HCT116 (cell line): ENCODE measurements at regions not wholly inside any gene's neighbourhood (a gene's known extent, or its start where the extent isn't known, plus 50 kb on each side); places are given as distances from the start of the nearest gene placed in this dataset.

Experiments
- ATAC-seq: fragments of 200-7000 bp; cut with Tn5 transposase; 2 replicates; pipeline ENCODE4 v1.9.1; 2020; ENCODE audit warnings: mild to moderate bottlenecking, moderate library complexity
- BruUV-seq: library from RNA; stranded (reverse); fragments of 400-500 nt; replicated peaks from 2 replicates; lab custom pipeline; 2021; lab: Mats Ljungman, UMichigan
- CTCF ChIA-PET: fragments of 300-600 bp; sonication (Branson Sonifier 250); formaldehyde crosslinking; loops from one replicate; lab custom pipeline; 2021; ENCODE audit warnings: antibody characterized with exemption; lab: Charles Lee
- POLR2A ChIA-PET: fragments of 300-600, 350-600 bp; sonication (Branson Sonifier 250); formaldehyde crosslinking; loops from one replicate; lab custom pipeline; 2021; ENCODE audit warnings: antibody characterized with exemption; lab: Charles Lee
- RAD21 ChIA-PET, 2 experiments: fragments of 300-600 bp; sonication (Branson Sonifier 250); formaldehyde crosslinking; loops; one replicate each; lab custom pipeline; 2023; ENCODE audit warnings: low total read pairs in 2 of 2; ENCODE audit not compliant: uncharacterized antibody in 2 of 2, unreplicated experiment in 2 of 2, low non-redundant PET in 1 of 2; lab: Charles Lee
- DNase-seq: peaks from one replicate; pipeline ENCODE4 v3.0.0-alpha.2; 2010; ENCODE audit warnings: low read depth, low spot score
- H2AFZ ChIP-seq: fragments of 200-600 bp; shearing (Covaris generic), sonication (generic); 2 replicates; pipeline ENCODE4 v1.6.1; 2017; ENCODE audit warnings: low read depth, mixed run types, mixed read lengths, antibody characterized with exemption, low read length; ENCODE audit not compliant: poor library complexity, severe bottlenecking
- H3K27ac ChIP-seq: 2 replicates; pipeline ENCODE4 v1.5.1; 2012; ENCODE audit warnings: low read depth, low read length
- H3K27me3 ChIP-seq: fragments of 200-600 bp; sonication (generic); 2 replicates; pipeline ENCODE4 v1.6.1; 2016; ENCODE audit warnings: mixed run types, low read length, mixed read lengths; ENCODE audit not compliant: insufficient read depth
- H3K36me3 ChIP-seq, 2 experiments: fragments of 200-500 bp in 1 of 2; fragments of 200-600 bp in 1 of 2; sonication (Bioruptor generic) in 1 of 2; sonication (generic) in 1 of 2; 2 replicates each; pipeline versions ENCODE4 v1.5.1 to v1.6.1; 2014 to 2016; ENCODE audit warnings: low read length in 2 of 2, inconsistent platforms in 1 of 2, mixed read lengths in 1 of 2, mixed run types in 1 of 2; ENCODE audit not compliant: insufficient read depth in 2 of 2, control insufficient read depth in 1 of 2
- H3K4me1 ChIP-seq, 2 experiments: fragments of 200-600 bp in 1 of 2; sonication (generic) in 1 of 2; 2 replicates each; pipeline versions ENCODE4 v1.5.1 to v1.6.1; 2012 to 2017; ENCODE audit warnings: low read length in 2 of 2, inconsistent platforms in 1 of 2, mild to moderate bottlenecking in 1 of 2, mixed read lengths in 1 of 2, mixed run types in 1 of 2, moderate library complexity in 1 of 2; ENCODE audit not compliant: insufficient read depth in 2 of 2, control insufficient read depth in 1 of 2
- H3K4me2 ChIP-seq: fragments of 200-600 bp; sonication (generic); 2 replicates; pipeline ENCODE4 v1.6.1; 2017; ENCODE audit warnings: mixed run types, low read length, mixed read lengths
- H3K4me3 ChIP-seq, 2 experiments: fragments of 200-600 bp in 1 of 2; sonication (generic) in 1 of 2; replicated peaks in 1 of 2; 2 replicates each; pipeline ENCODE4 v1.5.1; 2011 to 2016; ENCODE audit warnings: low read length in 2 of 2, control low read depth in 1 of 2, low read depth in 1 of 2, mild to moderate bottlenecking in 1 of 2, mixed read lengths in 1 of 2, mixed run types in 1 of 2
- H3K79me2 ChIP-seq: fragments of 200-600 bp; sonication (generic); 2 replicates; pipeline ENCODE4 v1.6.1; 2017; ENCODE audit warnings: mild to moderate bottlenecking, mixed run types, low read length, moderate library complexity, mixed read lengths; ENCODE audit not compliant: insufficient read depth
- H3K9ac ChIP-seq: fragments of 200-600 bp; sonication (generic); 2 replicates; pipeline ENCODE4 v1.6.1; 2016; ENCODE audit warnings: low read length, mixed read lengths
- H3K9me2 ChIP-seq: fragments of 200-600 bp; sonication (generic), shearing (Covaris generic); 2 replicates; pipeline ENCODE4 v1.6.1; 2017; ENCODE audit warnings: mixed run types, mild to moderate bottlenecking, moderate library complexity; ENCODE audit not compliant: insufficient read depth
- H3K9me3 ChIP-seq, 2 experiments: fragments of 200-500 bp in 1 of 2; fragments of 200-600 bp in 1 of 2; sonication (Bioruptor generic) in 1 of 2; sonication (generic) in 1 of 2; 2 replicates each; pipeline ENCODE4 v1.6.1; 2014 to 2017; ENCODE audit warnings: low read length in 2 of 2, mixed read lengths in 2 of 2, inconsistent platforms in 1 of 2, low read depth in 1 of 2, mild to moderate bottlenecking in 1 of 2, mixed run types in 1 of 2, moderate library complexity in 1 of 2; ENCODE audit not compliant: control insufficient read depth in 1 of 2, insufficient read depth in 1 of 2
- H4K20me1 ChIP-seq: fragments of 200-600 bp; sonication (generic), shearing (Covaris generic); 2 replicates; pipeline ENCODE4 v1.6.1; 2017; ENCODE audit warnings: mixed run types, mild to moderate bottlenecking, moderate library complexity; ENCODE audit not compliant: insufficient read depth
- ATF3 ChIP-seq: IDR thresholded peaks from 2 replicates; pipeline ENCODE4 v1.6.1; 2012
- CBX3 ChIP-seq: IDR thresholded peaks from 2 replicates; pipeline ENCODE4 v1.6.1; 2012; ENCODE audit warnings: low read depth
- CTCF ChIP-seq, 3 experiments: fragments of 200-600 bp in 1 of 3; sonication (generic) in 1 of 3; IDR thresholded peaks in 2 of 3; conservative IDR thresholded peaks in 1 of 3; 2 replicates each; pipeline ENCODE4 v1.5.1; 2012 to 2017; ENCODE audit warnings: low read depth in 2 of 3, low read length in 2 of 3, antibody characterized with exemption in 1 of 3, borderline replicate concordance in 1 of 3, control low read depth in 1 of 3, mild to moderate bottlenecking in 1 of 3, mixed read lengths in 1 of 3, mixed run types in 1 of 3, moderate library complexity in 1 of 3; ENCODE audit not compliant: insufficient read depth in 1 of 3
- EGR1 ChIP-seq: IDR thresholded peaks from 2 replicates; pipeline ENCODE4 v1.6.1; 2012; ENCODE audit warnings: low read depth
- EZH2 ChIP-seq: fragments of 200-600 bp; sonication (generic); IDR thresholded peaks from 2 replicates; pipeline ENCODE4 v1.6.1; 2017; ENCODE audit warnings: antibody characterized with exemption, mixed run types
- EZH2phosphoT487 ChIP-seq: fragments of 200-600 bp; IDR thresholded peaks from 2 replicates; pipeline ENCODE4 v1.6.1; 2018; ENCODE audit warnings: antibody characterized with exemption, borderline replicate concordance
- JUND ChIP-seq: IDR thresholded peaks from 2 replicates; pipeline ENCODE4 v1.6.1; 2012
- POLR2A ChIP-seq: IDR thresholded peaks from 2 replicates; pipeline ENCODE4 v1.7.0; 2011; ENCODE audit warnings: borderline replicate concordance; ENCODE audit not compliant: insufficient read depth, insufficient read length; ENCODE audit errors: extremely low read depth
- POLR2AphosphoS5 ChIP-seq: IDR thresholded peaks from 2 replicates; pipeline ENCODE4 v1.6.1; 2011; ENCODE audit warnings: mild to moderate bottlenecking, low read depth, low read length, moderate library complexity
- SRF ChIP-seq: IDR thresholded peaks from 2 replicates; pipeline ENCODE4 v1.6.1; 2012; ENCODE audit warnings: low read depth
- TCF7L2 ChIP-seq: IDR thresholded peaks from 2 replicates; pipeline ENCODE4 v1.7.0; 2011; ENCODE audit warnings: borderline replicate concordance, inconsistent platforms; ENCODE audit not compliant: insufficient read depth, insufficient read length; ENCODE audit errors: extremely low read depth
- ZNF274 ChIP-seq: fragments of 200-500 bp; sonication (Bioruptor generic); IDR thresholded peaks from 2 replicates; pipeline ENCODE4 v1.6.1; 2014; ENCODE audit warnings: mild to moderate bottlenecking, low read depth, low read length, inconsistent platforms
- intact Hi-C: fragments of 100-400 bp; cut with micrococcal nuclease; formaldehyde crosslinking; loops from 2 replicates; pipeline ENCODE4 v1.10.0; 2022

GRCh38 chr10:29374162-29374561 is 85.3 kb downstream of the LYZL1 start:
- H3K9ac ChIP-seq = no peak overlapping the region
- intact Hi-C loops = no loop called here
- no peaks in the 10 kb centered on the region for H3K9me2 ChIP-seq
- TF ChIP-seq SRF = no peak
- TF ChIP-seq EZH2phosphoT487 = no peak
- TF ChIP-seq EGR1 = no peak
- TF ChIP-seq POLR2AphosphoS5 = no peak
- no peak for TF ChIP-seq CBX3
- TF ChIP-seq ATF3 = no peak
- TF ChIP-seq ZNF274 = no peak
- TF ChIP-seq EZH2 = no peak
- no peak for TF ChIP-seq JUND
- no peak for TF ChIP-seq POLR2A
- no peak for TF ChIP-seq TCF7L2
- no peak for TF ChIP-seq CTCF (IDR thresholded peaks at IDR 0.05 in 2 of 3, conservative IDR thresholded peaks at IDR 0.05 in 1 of 3; ENCODE audit: borderline replicate concordance in 1 of 3, insufficient read depth in 1 of 3, low read depth in 2 of 3, low read length in 2 of 3)
- TF ChIP-seq, all 23 proteins: peak for 0
- no peak overlapping the region for H3K4me3 ChIP-seq
- ChIA-PET CTCF (interaction anchor here (1.0 kb wide), 1 partner anchor 9 kb away, joined by 3 read pairs; no protein-coding TSS in a partner anchor), POLR2A (no interaction called here), RAD21 (no interaction called here)
- no peak overlapping the region for H3K4me2 ChIP-seq
- no peaks in the 10 kb centered on the region for H3K4me1 ChIP-seq
- no peak for DNase-seq
- H2AFZ ChIP-seq = no peak overlapping the region
- no peak overlapping the region for H3K27ac ChIP-seq
- ATAC-seq = no peak
- no peaks in the 10 kb centered on the region for H3K36me3 ChIP-seq
- H3K27me3 ChIP-seq = peaks cover 29% of the 10 kb centered on the region
- no peaks in the 10 kb centered on the region for H3K9me3 ChIP-seq
- BruUV-seq = no TSS peak
- no peaks in the 10 kb centered on the region for H4K20me1 ChIP-seq
- no peaks in the 10 kb centered on the region for H3K79me2 ChIP-seq
